G401 (cell line): ENCODE measurements at regions not wholly inside any gene's neighbourhood (a gene's known extent, or its start where the extent isn't known, plus 50 kb on each side); places are given as distances from the start of the nearest gene placed in this dataset.

ENCODE experiments used
- DNase-seq: peaks from one replicate; pipeline ENCODE4 v3.0.0-alpha.2; 2015; ENCODE audit warnings: low spot score
- in situ Hi-C: cut with HindIII; loops from 2 replicates; pipeline ENCODE4 v1.10.0; 2016; ENCODE audit warnings: low sequenced_read_pairs, mixed read lengths

GRCh38 chr1:67886076-67886475, 52.8 kb upstream of the GNG12 start:
- in situ Hi-C loops = no loop called here
- DNase-seq = no peak

GRCh38 chr1:67883069-67883468, 49.8 kb upstream of the GNG12 start:
- DNase-seq = no peak
- in situ Hi-C loops = no loop called here
